HG03432 (cell line): ENCODE measurements at regions not wholly inside any gene's neighbourhood (a gene's known extent, or its start where the extent isn't known, plus 50 kb on each side); places are given as distances from the start of the nearest gene placed in this dataset.

Experiments used
- ATAC-seq: cut with Tn5 transposase; IDR thresholded peaks from one replicate; pipeline ENCODE4 v1.9.1; 2021; ENCODE audit warnings: mild to moderate bottlenecking, moderate library complexity; ENCODE audit not compliant: unreplicated experiment

DNA sequence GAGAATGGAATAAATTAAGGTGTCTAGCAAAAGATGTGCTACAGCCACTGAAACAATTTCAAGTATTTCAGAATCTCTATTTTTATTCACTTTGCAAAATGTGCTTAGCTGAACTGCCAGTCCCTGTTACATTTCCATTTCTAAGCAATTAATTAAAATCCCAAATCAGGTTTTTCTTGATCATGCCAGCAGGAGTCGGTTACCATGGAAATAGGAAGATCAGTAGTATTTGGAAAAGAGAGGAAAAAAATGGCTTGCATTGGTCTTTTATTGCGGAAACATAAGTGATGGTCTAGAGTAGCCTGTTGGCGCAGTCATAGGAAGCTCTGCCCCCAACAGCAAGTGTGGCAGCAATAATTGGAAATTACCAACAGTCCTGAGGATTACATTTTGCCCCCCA, 867.1 kb downstream of the GATA3 start:
- ATAC-seq, result no peak

DNA sequence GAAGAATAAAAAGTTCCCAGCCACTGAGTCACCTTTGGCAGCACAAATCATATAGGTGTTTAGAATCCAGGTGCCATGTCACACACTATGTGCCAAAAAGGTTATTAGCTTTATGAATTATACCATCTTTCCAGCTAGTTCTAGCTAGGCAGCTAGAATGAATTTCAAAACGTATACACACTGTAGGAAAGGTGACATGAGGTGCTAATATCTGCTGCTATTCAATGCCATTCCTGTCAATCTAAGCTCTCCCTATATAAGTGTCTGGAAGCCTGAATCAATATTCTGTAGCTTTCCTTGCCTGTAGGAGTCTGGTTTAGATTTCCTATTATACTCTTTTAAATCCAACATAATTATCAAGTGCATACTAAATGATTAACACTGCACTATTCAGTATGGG, 868.6 kb downstream of the GATA3 start:
- no peak for ATAC-seq

DNA sequence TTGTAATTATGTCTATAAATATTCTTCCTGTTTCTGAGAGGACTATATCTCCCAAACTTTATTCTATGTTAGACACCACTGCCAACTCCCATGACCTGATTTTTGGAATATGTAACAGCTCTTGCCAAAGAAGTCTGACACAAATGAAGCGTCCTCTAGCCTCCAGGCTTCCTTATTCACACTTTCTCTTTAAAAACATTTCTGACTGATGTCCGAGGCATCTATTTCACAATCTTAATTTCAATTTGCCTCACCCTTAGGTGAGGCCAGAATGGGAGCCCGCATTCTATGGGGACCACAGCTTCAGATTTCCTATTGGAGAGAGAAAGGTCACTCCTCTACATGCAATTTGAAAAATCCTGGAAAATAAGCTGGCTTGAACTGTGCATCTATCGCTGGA, 873.2 kb downstream of the GATA3 start:
- ATAC-seq, result no peak

DNA sequence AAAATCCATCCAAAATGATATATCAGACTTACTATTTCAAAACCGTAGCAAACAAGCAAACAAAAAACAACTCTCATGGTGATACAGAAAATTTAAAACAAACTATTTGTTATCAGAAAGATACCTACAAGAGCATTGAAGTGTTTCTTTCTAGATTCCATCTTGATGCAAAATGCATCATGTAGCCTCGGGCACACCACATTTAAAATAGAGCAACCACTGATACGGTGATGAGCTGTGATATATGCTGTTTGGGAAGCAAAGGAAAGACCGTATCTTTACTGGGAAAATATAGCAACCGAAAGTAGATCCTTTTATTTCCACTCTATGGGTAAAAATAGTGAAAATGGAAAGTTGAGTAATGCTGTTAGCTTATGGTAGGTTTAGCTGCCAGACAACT, 892.0 kb downstream of the GATA3 start:
- ATAC-seq, result no peak

DNA sequence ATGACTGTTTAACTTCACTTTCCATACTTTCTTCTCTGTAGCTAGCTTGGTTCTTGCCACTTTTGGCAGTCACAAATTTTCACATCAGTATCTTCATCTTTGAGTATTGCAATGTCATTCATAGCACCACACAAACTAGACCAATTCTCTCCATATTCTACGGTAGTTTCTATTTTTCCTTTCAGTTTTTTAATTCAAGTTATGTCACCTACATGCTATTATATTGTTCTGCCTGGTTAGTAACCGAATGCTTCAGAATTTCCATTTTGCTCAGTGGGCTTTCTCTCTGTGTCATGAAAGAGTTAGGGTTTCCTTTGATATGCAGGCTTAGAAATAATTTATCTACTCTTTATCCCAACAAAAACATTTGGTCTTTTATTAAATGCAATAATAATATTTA, 896.5 kb downstream of the GATA3 start:
- ATAC-seq, result no peak

DNA sequence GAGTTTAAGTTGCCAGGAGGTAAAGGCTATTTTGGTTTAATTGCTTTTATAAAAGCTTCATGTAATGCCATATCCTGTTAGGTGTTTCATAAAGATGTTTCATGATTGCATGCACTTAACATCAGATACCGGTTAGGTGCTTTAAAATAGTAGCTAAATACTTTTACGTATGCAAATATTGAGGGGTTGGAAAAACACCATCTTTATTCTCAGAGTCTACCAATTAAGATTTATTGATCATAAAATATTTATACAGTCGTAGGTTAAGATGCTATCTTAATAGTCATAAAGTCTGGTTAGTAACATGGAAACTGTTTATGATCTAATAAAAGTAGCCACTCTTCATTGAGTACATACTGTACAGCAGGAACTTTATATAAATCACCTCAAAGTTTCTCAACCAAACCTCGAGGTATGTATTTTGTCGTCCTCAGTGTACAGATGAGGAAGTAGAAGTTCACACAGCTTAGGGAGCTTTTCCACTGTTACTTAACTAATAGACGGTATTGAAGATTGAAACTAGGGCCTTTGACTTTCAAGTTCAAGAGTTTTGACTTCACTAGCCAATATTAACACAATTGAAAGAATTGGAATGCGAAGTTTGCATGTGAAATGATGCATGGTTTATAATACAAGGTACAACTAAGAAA, 897.1 kb downstream of the GATA3 start:
- ATAC-seq, result no peak

DNA sequence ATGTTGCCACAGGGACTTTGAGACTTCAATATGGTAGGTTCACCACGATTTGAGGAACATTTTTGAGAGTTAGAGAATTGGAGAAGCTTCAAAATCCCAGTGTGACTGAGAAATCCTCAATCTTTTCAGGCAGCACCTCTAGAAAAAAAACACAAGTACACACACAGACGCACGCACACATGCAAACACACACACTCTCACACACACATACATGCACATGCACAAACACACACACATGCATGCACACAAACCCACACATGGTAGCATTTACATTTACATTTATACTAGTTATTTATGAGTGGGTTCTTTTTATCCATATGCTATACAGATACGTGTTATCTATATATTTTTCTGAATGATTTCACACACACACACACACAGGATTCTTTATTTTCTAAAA, 901.9 kb downstream of the GATA3 start:
- no peak for ATAC-seq

DNA sequence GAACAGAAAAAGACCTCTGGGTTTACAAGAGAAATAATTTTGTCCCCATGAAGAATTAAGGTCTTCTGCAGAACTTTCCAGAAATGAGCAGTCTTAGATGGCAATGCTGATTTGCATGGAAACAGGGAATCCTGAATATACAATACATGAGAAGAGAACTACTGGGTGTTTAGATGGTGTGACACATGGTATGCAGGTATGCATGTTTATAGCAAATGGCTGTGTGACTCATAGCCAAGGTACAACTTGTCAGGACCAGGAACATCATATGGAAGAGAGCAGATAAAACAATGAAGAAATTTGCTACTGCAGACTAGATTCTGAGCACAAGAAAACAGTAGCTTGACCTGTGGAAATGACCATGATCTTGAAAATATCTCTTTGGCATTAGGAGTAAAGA, 907.8 kb downstream of the GATA3 start:
- no peak for ATAC-seq

DNA sequence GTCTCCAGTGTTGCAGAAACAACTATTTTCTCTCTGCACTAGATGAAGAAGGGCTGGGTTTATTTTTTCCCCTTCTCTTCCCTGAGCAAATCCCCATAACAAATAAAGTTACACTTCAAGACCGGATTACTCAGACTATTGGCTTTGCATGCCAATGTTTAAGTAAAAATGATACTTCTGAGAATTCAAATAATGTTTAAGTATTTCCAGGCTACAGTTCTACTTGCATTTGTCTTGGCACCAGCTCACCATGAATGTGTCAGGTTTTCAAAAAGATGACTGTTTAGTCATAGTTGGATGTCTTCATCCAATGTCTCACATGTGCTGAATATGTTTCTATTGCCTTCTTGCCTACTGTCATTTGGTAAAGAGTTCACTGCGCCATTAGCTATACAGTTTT, 912.6 kb downstream of the GATA3 start:
- no peak for ATAC-seq

DNA sequence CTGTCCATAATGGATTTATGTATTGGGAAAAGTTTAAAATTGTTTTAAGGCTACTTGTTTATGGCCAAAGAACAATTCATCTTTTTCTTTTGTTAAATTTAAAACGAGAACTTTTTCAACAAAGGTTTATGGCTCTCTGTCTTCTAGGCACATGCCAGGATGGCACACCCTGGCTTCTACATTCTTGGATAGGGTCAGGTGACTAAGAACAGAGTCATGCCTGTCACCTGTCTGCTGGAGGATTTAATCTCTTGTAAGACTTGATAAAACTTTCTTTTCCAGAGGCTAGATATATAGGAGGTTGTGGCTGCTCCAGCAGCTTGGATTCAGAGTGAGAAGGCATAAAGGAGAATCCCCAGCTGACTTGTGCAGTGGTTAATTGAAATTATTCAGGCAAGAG, 915.4 kb downstream of the GATA3 start:
- no peak for ATAC-seq

DNA sequence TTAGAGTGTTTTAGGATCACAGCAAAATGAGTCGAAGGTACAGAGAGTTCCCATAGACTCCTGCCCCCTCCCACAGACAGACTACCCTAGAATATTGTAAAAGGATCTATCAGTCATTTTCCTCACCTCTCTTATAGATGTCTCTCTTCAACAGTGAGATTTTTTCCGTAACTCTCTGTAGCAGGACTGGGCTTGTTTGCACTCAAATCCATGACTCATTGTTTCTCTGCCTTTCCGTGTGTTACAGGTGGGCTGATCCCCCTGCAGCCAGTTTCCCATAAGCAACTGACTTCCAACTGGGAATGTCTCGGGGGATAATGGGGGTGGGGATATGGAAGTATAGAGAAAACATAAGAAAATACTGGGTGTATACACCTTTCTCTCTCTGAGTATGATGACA, 921.0 kb downstream of the GATA3 start:
- ATAC-seq, result no peak

DNA sequence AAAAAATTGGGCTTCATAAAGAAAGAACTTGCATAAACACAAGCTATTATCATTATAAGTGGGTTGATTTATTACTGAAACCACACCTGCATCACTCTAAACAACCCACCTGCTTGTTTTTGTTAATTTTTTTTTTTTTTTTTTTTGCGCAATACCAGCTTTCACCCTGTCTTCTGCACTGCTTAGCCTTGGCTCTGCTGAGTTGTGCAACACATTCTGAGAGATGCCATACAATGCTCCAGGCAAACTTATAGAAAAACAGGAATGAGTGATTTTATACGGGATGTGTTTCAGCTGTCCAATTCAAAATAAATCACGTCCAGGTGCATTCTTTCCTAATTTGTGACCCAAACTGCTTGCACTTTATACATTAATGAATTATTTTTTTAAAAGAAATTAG, 923.6 kb downstream of the GATA3 start:
- no peak for ATAC-seq

DNA sequence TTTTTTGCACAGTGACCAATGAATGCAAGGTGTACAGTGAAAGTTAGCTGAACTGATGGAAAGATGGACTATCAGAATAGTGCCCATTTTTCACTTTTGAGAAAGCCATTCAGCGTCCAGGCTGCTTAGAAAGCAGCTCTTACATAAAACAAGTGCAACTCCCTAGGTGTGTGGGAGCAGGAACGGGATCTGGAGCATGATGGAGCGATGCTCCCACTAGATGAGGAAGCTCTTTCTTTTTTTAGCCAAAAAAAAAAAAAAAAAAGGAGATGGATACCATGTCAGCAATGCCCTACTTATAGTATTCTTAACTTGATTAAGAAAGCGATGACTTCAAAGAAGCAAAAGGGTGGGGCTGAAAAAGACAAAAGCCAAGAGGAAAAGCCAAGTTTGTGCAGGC, 925.5 kb downstream of the GATA3 start:
- no peak for ATAC-seq

DNA sequence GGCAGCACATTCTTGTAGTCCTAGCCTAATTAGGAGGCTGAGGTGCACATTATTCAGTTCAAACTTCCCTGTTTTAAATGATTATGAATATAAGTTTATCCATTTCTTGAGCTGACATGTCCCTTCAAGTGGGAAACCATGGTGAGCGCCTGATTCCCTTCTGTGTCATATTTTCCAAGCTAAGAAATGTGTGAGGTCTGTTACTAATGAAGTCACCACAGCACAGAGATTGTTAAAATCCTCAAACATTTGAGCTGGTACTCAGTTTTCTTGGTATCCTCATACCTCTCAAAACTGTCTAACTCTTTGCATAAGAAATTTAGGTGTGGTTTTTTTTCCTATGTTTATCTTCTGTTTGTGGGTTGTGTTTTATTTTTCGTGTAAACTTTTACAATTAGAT, 926.8 kb downstream of the GATA3 start:
- ATAC-seq, result no peak

DNA sequence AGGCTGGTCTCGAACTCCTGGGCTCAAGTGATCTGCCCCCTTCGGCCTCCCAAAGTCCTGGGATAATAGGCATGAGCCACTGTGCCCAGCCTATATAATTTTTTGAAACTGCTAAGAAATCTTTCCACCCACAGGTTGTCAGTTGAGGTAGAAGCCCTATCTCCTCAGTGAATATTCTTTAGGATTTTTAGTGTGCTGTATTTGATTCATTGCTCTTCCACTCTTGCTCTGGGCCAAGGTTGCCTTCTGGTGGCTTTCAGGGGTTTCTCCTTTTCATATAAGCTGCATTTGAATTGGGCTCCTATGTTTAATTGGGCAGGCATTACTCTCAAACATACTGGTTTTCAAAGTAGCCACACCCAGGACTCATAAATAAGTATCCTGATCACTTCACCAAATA, 931.2 kb downstream of the GATA3 start:
- no peak for ATAC-seq

DNA sequence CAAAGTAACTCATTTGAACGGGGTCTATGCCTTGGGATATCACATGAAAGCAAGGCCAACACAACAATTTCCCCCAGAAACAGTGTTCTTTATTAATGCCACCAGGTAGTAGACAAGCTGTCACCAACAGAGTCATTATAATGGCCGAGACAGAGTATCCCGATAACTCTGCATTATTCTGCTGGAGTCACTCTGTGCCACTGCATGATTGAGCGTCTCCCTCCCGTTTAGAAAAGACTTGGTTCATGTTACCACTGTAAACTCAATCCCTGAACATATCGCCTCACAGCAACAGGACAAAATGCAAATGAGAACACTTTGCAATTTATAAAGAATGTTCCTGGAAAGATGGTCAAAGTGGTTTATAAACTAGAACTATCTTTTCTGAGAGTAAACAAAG, 932.5 kb downstream of the GATA3 start:
- ATAC-seq, result no peak

DNA sequence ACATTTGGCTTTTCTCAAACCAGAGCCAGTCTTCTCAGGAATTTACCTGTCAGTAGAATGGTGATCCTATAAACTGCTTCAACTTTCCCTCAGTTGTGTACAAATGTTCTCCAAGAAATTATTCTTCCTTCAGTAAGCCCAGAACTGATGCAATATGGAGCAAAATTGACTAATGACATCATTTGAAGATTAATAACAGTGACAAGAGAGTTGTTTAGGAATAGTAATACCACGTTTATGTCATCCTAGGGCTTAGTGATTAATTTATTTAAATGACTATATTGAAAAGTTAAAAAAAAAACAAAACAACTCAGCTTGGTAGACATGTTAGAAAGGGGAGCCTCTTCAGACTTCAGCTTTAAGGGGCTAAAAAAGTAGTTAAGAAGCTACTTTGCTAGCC, 933.2 kb downstream of the GATA3 start:
- ATAC-seq, result no peak

DNA sequence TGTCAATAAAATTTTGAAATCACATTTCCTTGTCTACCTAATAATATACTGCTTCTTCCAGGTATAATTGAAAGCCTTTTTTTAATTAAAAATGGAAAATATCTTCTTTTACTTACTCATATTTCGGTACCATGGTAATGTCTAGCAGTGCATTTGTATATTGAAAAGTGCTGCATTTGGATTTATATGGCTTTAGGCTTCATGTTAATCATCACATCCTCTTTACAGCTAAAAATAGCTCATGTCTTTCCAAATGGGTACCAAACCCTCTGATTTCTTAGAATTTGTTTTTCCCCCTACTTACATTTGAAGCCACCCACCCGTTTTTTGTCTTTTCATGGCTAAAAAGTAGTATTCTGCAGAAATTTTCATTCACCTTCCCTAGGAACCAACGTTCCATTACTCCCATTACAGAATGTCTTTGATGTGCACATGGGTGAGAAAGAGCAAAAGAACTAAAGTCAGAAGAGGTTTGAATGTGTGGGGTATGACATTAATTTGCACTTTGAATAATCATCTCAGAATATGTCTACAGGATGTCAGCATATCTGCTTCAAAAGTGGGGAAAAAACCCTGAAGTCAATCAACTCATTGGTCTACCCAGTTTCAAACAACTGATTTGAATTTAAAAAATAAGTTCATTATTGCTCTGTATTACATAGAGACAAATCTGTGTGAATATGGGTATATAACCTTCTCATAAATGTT, 935.9 kb downstream of the GATA3 start:
- ATAC-seq, result no peak

DNA sequence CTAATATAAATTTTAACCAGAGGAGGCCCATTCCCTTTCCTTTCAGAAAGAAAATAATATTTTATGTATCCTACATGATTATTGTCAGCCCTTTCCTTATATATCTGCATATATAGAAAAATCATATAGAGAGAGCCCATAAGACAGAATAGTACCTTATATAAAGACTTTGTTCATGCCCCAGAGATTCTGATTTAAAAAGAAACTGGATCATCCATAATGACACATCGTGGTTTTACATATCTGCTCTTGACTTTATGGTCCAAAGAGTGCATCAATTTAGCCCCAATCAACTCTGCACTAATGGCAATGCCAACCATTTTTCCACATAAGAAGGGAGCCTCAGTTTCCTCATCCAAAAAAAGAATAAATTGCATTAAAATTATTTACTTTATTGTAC, 937.5 kb downstream of the GATA3 start:
- ATAC-seq, result no peak

DNA sequence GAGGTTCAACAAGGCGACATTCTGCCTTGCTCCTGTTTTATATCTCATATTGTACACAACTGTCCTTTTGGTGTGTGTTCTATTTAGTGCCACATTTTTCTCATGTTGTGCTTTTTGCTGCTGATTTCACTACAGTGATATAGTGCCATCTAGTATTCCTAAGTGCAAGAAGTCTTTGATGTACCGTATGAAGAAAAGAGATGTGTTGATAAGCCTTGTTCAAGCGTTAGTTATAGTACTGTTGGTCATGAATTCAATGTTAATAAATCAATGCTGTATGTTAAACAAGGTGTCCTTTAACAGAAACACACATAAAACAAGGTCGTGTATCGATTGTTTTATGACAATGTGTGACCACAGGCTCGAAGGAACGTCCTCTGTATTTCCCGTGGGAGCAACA, 939.4 kb downstream of the GATA3 start:
- no peak for ATAC-seq

DNA sequence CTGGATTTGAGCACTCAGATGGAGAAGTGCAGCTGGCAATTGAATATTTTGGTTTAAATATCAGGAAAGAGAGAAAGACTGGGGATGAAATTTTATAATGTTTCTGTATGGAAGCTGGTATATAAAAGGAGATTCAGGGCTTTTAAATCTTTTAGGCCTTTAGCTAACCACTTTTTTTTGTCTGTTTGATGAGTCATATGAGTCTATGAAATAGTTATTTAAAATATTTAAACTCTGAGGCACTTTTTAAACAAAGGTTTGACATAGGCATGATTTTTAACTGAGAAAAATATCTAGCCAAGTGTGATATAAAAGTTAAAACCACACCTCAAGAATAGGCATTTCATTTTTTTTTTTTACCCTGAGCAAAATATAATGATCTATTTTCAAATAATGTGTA, 944.3 kb downstream of the GATA3 start:
- no peak for ATAC-seq

DNA sequence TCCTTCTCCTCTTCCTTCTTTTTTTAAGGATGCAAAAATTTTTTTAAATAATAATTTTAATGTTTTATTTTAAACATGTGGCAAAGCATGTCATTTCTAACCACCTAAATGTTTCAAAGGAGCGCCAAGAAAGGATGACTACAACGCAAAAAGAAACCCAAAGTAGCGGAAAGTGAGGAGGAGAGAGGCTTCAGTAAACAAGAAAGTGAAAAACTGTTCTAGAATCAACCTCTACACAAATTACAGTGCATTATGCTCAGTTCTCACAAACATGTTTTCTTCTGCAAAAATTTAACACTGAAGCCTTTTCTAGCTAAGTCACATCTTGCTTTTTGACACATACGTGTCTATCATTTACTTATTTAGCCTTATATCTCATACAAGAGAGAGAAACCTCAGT, 948.6 kb downstream of the GATA3 start:
- ATAC-seq, result no peak

DNA sequence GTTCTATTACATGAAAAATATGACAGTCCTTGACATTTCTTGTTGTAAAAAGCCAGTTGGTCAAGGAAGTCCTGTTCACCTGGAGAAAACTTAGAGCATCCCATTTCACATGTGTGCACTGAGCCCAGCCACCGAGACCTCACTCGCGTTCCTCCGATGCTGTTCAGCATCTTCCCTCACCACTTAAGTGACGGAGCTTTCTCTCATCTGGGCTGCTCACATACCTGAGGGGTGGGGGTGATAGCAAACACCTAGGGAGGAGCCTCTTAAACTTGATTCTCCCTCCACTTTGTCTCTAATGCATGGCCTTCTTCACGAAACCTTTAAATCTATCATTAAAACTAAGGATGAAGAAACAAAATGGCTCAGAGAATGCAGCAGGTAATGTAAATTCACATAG, 950.2 kb downstream of the GATA3 start:
- ATAC-seq, result no peak
